ENCODE measurements at regions not wholly inside any gene's neighbourhood (a gene's known extent, or its start where the extent isn't known, plus 50 kb on each side); places are given as distances from the start of the nearest gene placed in this dataset.
"Not testable (repeated sequence)": the region's sequence is repeated elsewhere in the genome, so short reads cannot be mapped to it uniquely, and the experiment has no call there.

DNA sequence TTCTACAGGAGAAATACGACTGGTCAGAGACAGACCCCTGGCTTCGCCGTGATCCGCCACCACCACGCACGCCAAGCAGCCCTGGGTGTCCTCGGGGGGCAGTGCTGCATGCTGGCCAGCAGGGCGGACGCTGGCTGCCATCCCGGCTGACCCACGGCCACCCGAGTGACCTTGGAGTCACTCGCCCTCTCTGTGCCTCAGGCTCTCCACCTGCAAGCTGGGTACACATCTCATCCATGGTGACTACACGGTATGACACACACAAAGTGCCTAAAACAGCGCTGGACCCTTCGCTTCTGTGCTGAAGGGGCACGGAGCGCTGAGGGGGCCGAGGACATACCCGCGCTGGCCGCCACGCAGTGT, 62.0 kb upstream of the RNF32 start:
- no peak overlapping the region for H3K27ac ChIP-seq (ENCODE audit: low read depth, low read length)
- H3K4me3 ChIP-seq (ENCODE audit: low read length), result no peak overlapping the region
- no peak overlapping the region for H3K27ac Mint-ChIP-seq
- ChIA-PET CTCF (no interaction called here), POLR2A (no interaction called here)
- no peaks in the 10 kb centered on the region for H3K4me1 Mint-ChIP-seq
- no peak overlapping the region for H3K4me3 Mint-ChIP-seq
- no peaks in the 10 kb centered on the region for H3K36me3 Mint-ChIP-seq
- H3K9me3 ChIP-seq (ENCODE audit: low read length), result no peaks in the 10 kb centered on the region
- H3K9me3 Mint-ChIP-seq, result peaks cover 0 to 7% (median 3%) of the 10 kb centered on the region in 5 donors
- no peaks in the 10 kb centered on the region for H3K36me3 ChIP-seq (ENCODE audit: insufficient read depth, low read length)
- no peaks in the 10 kb centered on the region for H3K27me3 ChIP-seq (ENCODE audit: insufficient read depth, low read length, poor library complexity, severe bottlenecking)
- no peaks in the 10 kb centered on the region for H3K4me1 ChIP-seq (ENCODE audit: insufficient read depth, low read length)
- H3K27me3 Mint-ChIP-seq, result peaks cover 8 to 30% of the 10 kb centered on the region in 2 donors
- no peak for DNase-seq

DNA sequence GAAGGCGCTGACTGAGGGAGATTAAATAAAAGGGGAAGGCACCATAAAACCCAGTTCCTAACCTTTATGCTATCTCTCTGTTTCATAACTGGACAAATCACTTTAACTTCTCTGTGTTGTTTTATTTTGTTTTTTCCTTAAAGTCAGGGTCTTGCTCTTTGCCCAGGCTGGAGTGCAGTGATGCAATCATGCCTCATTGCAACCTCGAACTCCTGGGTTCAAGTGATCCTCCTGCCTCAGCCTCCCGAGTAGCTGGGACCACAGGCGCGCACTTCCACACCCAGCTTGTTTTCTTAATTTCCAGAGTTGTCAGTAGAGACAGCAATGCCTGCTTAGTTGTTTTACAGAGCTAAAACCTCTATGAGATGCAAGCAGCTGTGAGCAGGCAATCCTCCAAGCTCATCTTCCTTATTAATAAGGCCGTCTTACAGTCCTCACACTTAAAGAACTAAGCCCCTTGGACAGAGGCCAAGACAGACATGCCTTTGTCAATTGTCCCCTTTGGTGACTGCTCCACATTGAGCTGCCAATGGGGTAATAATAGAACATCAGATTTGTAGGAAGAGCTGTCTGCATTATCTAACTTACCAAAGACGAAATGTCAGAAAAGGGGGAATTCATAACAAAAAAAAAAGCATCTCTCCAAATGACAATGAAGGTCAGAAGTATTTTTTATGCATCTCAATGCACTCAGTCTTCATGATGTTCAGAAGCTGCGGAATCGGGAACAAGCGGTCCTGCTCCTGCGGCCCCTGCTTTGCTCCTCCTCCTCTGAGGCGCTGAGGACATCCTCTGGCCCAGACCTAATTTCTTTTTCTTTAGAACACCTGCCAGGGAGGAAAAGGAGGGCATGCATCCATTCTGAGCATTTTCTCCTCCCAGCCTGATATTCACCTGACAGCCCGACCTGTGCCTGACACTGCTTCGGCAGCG, 62.7 kb upstream of the RNF32 start:
- peaks cover 13 to 36% of the 10 kb centered on the region in 2 donors for H3K27me3 Mint-ChIP-seq
- H3K4me1 Mint-ChIP-seq, result no peaks in the 10 kb centered on the region
- no peaks in the 10 kb centered on the region for H3K27me3 ChIP-seq (ENCODE audit: insufficient read depth, low read length, poor library complexity, severe bottlenecking)

DNA sequence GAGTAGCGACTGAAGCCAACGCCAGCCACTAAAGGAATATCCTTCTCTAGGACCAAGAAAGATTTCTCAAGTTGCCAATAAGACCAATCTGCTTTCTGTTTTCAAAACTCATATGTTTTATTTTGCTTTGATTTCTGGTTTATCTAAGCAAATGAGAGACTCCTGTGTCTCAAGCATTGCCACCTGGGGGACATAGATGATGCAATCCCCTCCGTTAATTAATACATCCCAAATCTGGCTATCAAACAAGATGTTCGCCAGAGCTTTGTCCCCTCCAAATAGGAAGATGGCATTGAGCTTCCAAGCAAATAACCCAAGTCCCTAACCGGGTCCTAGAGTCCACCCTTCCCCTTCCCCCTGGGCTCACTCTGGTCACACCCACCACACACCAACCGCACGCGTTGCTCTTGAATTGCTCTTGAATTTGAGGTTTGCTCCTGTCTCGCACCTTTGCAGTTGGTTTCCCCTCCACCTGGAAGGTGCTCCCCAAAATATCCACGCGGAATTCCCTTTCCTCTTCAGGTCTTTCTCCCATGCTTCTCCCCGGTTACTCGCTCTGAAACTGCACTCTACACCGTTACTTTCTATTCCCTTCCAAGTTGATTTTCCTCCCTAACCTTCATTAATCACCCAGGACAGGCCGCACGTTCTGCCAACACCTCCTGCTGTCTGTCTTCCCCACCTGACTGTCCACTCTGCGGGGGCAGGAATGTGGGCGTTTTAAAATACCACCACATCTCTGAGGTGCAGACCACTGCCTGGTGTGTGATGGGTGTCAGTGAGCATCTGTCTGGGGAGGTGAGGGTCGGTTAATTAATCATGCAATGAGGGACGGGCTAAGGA, 64.1 kb upstream of the RNF32 start:
- ChIA-PET CTCF (no interaction called here), POLR2A (no interaction called here)
- H3K27me3 Mint-ChIP-seq, result peaks cover 8 to 37% of the 10 kb centered on the region in 2 donors
- DNase-seq, result no peak
- Histone ChIP-seq H3K27me3 (ENCODE audit: insufficient read depth, low read length, poor library complexity, severe bottlenecking) (no peaks in the 10 kb centered on the region), H3K9me3 (ENCODE audit: low read length) (no peaks in the 10 kb centered on the region), H3K36me3 (ENCODE audit: insufficient read depth, low read length) (no peaks in the 10 kb centered on the region), H3K4me1 (ENCODE audit: insufficient read depth, low read length) (no peaks in the 10 kb centered on the region), H3K27ac (ENCODE audit: low read depth, low read length) (no peak overlapping the region), H3K4me3 (ENCODE audit: low read length) (no peak overlapping the region)
- H3K27ac Mint-ChIP-seq, result peak overlapping the region in 1 of 8 donors; percentile 55
- H3K9me3 Mint-ChIP-seq, result peaks cover 0 to 10% (median 3%) of the 10 kb centered on the region in 5 donors
- no peak overlapping the region for H3K4me3 Mint-ChIP-seq
- H3K4me1 Mint-ChIP-seq, result no peaks in the 10 kb centered on the region
- no peaks in the 10 kb centered on the region for H3K36me3 Mint-ChIP-seq

More for the DNA sequence above, 62.7 kb upstream of the RNF32 start:
- ChIA-PET CTCF (no interaction called here), POLR2A (no interaction called here)
- H3K9me3 ChIP-seq (ENCODE audit: low read length), result no peaks in the 10 kb centered on the region
- Mint-ChIP-seq H3K9me3 (peaks cover 0 to 10% (median 3%) of the 10 kb centered on the region in 5 donors), H3K4me3 (no peak overlapping the region), H3K27ac (no peak overlapping the region), H3K36me3 (no peaks in the 10 kb centered on the region)
- H3K27ac ChIP-seq (ENCODE audit: low read depth, low read length), result no peak overlapping the region
- H3K36me3 ChIP-seq (ENCODE audit: insufficient read depth, low read length), result no peaks in the 10 kb centered on the region
- H3K4me3 ChIP-seq (ENCODE audit: low read length), result no peak overlapping the region
- no peak for DNase-seq
- H3K4me1 ChIP-seq (ENCODE audit: insufficient read depth, low read length), result no peaks in the 10 kb centered on the region

DNA sequence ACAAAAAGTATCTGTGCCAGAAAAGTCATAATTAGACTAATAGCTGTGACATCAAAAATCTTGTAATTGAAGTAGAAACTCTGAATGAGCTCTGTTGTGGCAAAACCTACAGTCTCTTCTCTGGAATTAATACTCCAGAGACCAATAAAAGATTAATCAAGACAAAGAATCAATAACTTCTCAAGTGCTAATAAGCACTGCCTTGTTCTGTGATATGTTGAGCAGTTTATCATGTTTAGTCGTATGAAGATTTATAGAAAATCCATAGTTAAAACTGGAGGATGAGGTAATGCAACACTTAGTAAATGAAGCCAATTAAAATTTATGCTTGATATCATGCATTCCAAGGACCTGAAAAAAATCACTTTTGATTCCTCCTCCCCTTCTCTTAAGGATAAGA, 72.3 kb upstream of the RNF32 start:
- ChIA-PET CTCF (no interaction called here), POLR2A (no interaction called here)
- peaks cover 4 to 17% (median 16%) of the 10 kb centered on the region in 5 donors for H3K9me3 Mint-ChIP-seq

DNA sequence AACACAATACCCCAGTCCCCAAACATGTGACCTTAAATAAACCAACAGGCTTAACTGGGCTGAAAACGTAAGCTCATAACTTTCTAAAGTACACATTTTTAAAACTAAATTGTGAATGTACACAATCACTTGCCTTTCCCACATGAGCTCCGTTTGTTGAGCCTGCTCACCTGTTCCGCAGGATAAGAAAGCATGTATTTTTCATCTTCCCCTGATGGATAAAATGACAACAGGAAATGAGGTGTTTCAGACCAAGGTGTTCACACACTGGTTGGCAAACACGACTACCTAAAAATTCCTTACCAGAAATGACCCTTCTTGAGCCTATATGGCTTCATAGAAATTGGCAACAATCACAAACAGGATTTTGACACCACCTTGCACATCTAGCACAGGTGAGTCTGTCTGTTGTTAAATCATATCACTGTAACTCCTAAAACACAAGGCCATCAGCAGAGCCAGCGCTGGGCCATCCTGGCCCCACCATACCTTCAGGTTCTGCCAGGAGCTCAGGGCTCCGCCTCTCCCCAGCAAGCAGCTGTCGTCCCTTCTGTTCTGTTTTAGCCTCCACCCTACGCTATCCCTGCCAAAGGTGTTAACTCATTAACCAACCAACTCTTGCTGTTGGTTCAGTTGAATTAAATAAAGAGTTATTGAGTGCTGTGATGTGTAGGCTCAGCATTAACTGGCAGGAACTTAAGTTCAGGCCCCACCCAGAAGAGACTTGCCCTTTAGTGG, 73.6 kb upstream of the RNF32 start:
- peaks cover 2 to 17% (median 16%) of the 10 kb centered on the region in 5 donors for H3K9me3 Mint-ChIP-seq
- H3K36me3 Mint-ChIP-seq, result peaks cover 0 to 22% (median 1%) of the 10 kb centered on the region in 3 donors
- no peaks in the 10 kb centered on the region for H3K36me3 ChIP-seq (ENCODE audit: insufficient read depth, low read length)
- POLR2A ChIA-PET, result no interaction called here
- H3K4me3 Mint-ChIP-seq, result no peak overlapping the region
- H3K27me3 ChIP-seq (ENCODE audit: insufficient read depth, low read length, poor library complexity, severe bottlenecking), result no peaks in the 10 kb centered on the region
- H3K27ac ChIP-seq (ENCODE audit: low read depth, low read length), result no peak overlapping the region
- DNase-seq, result no peak
- H3K27ac Mint-ChIP-seq, result no peak overlapping the region
- peaks cover 6 to 13% of the 10 kb centered on the region in 2 donors for H3K27me3 Mint-ChIP-seq
- H3K4me1 ChIP-seq (ENCODE audit: insufficient read depth, low read length), result no peaks in the 10 kb centered on the region
- H3K9me3 ChIP-seq (ENCODE audit: low read length), result no peaks in the 10 kb centered on the region
- CTCF ChIA-PET, result no interaction called here
- H3K4me1 Mint-ChIP-seq, result no peaks in the 10 kb centered on the region
- H3K4me3 ChIP-seq (ENCODE audit: low read length), result no peak overlapping the region

More for the DNA sequence above, 72.3 kb upstream of the RNF32 start:
- no peak overlapping the region for H3K27ac ChIP-seq (ENCODE audit: low read depth, low read length)
- no peaks in the 10 kb centered on the region for H3K27me3 ChIP-seq (ENCODE audit: insufficient read depth, low read length, poor library complexity, severe bottlenecking)
- Mint-ChIP-seq H3K4me1 (no peaks in the 10 kb centered on the region), H3K27me3 (peaks cover 3 to 17% of the 10 kb centered on the region in 2 donors), H3K4me3 (no peak overlapping the region), H3K36me3 (peaks cover 0 to 17% (median 1%) of the 10 kb centered on the region in 3 donors), H3K27ac (no peak overlapping the region)
- no peaks in the 10 kb centered on the region for H3K9me3 ChIP-seq (ENCODE audit: low read length)
- no peak overlapping the region for H3K4me3 ChIP-seq (ENCODE audit: low read length)
- H3K4me1 ChIP-seq (ENCODE audit: insufficient read depth, low read length), result no peaks in the 10 kb centered on the region
- no peaks in the 10 kb centered on the region for H3K36me3 ChIP-seq (ENCODE audit: insufficient read depth, low read length)
- no peak for DNase-seq

DNA sequence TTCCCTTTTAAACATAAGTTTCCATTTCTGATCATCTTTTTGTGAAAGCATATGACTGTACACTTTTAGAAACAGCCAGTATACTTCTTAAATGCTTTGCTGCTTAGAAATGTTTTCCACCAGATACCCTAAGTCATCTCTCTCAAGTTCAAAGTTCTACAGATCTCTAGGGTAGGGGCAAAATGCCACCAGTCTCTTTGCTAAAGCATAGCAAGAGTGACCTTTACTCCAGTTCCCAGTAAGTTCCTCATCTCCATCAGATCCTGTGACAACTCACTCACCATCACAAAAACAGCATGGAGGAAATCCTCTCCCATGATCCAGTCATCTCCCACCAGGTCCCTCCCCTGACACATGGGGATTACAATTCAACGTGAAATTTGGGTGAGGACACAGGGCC, 75.6 kb upstream of the RNF32 start:
- H3K4me1 ChIP-seq (ENCODE audit: insufficient read depth, low read length); POLR2A ChIA-PET; H3K4me1 Mint-ChIP-seq; H3K27ac Mint-ChIP-seq; H3K9me3 ChIP-seq (ENCODE audit: low read length); CTCF ChIA-PET; H3K27me3 ChIP-seq (ENCODE audit: insufficient read depth, low read length, poor library complexity, severe bottlenecking); DNase-seq; H3K36me3 ChIP-seq (ENCODE audit: insufficient read depth, low read length); H3K4me3 Mint-ChIP-seq; H3K4me3 ChIP-seq (ENCODE audit: low read length); H3K27ac ChIP-seq (ENCODE audit: low read depth, low read length): not testable (repeated sequence)
- H3K36me3 Mint-ChIP-seq, result peaks cover 0 to 22% (median 1%) of the 10 kb centered on the region in 3 donors
- H3K27me3 Mint-ChIP-seq, result peaks cover 10 to 26% of the 10 kb centered on the region in 2 donors
- peaks cover 4 to 17% (median 14%) of the 10 kb centered on the region in 5 donors for H3K9me3 Mint-ChIP-seq

DNA sequence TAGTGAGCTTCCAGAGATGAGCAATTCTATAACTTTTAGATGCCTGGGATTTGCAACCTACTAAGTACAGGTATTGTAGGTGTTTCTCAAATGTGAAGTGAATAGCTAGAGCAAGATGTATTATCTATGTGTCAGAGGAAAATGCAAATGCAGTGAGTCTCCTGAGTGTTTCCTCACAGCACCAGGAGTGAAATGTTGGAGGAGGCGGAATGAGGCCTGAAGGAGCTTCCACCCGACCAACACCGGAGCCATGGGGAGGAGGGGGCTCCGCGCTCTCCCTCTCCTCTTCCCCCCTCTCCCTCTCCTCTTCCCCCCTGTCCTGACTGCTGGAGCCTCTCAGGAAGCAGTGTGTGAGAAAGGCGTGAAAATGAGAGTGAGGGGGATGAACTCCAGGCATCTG, 79.9 kb upstream of the RNF32 start:
- H3K4me3 Mint-ChIP-seq, result no peak overlapping the region
- H3K4me1 Mint-ChIP-seq, result no peaks in the 10 kb centered on the region
- CTCF ChIA-PET, result no interaction called here

More for the DNA sequence above, 79.9 kb upstream of the RNF32 start:
- DNase-seq, result no peak
- Mint-ChIP-seq H3K9me3 (peaks cover 4 to 17% (median 12%) of the 10 kb centered on the region in 5 donors), H3K27ac (no peak overlapping the region), H3K36me3 (peaks cover 0 to 20% (median 0%) of the 10 kb centered on the region in 3 donors), H3K27me3 (peaks cover 10 to 13% of the 10 kb centered on the region in 2 donors)
- Histone ChIP-seq H3K9me3 (ENCODE audit: low read length) (no peaks in the 10 kb centered on the region), H3K27me3 (ENCODE audit: insufficient read depth, low read length, poor library complexity, severe bottlenecking) (no peaks in the 10 kb centered on the region), H3K36me3 (ENCODE audit: insufficient read depth, low read length) (no peaks in the 10 kb centered on the region), H3K4me3 (ENCODE audit: low read length) (no peak overlapping the region), H3K27ac (ENCODE audit: low read depth, low read length) (no peak overlapping the region), H3K4me1 (ENCODE audit: insufficient read depth, low read length) (no peaks in the 10 kb centered on the region)
- POLR2A ChIA-PET, result no interaction called here

Data from CD8-positive, alpha-beta memory T cell (primary cell).